ENCODE measurements at regions not wholly inside any gene's neighbourhood (a gene's known extent, or its start where the extent isn't known, plus 50 kb on each side); places are given as distances from the start of the nearest gene placed in this dataset.

DNA sequence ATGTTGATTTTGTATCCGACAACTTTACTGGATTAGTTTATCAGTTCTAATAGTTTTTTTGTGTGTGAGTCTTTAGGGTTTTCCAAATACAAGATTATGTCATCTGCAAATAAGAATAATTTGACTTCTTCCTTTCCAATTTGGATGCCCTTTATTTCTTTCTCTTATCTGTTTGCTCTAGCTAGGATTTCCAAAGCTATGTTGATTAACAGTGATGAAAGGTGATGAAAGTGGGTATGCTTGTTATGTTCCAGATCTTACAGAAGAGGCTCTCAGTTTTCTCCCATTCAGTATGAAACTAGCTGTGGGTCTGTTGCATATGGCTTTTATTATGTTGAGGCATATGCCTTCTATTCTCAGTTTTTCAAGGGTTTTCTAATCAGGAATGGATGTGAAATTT is 56.4 kb upstream of the CHRNB4 start:
- Histone ChIP-seq H3K9me3 (no peaks in the 10 kb centered on the region), H3K4me1 (peaks cover 0 to 11% (median 0%) of the 10 kb centered on the region in 6 donors), H3K4me3 (no peak overlapping the region), H3K36me3 (no peaks in the 10 kb centered on the region), H3K27me3 (replicated peaks in 1 of 7) (peaks cover 0 to under 1% (median 0%) of the 10 kb centered on the region in 7 donors), H3K27ac (no peak overlapping the region)
- WGBS, 5 donors, result 97 to 100% (median 98%) methylated on average over 1 of the region's 1 CpG
- DNase-seq, result no peak
- intact Hi-C loops (cut with DNase I; ENCODE audit: low total_unique reads), result no loop called here
- TF ChIP-seq POLR2A (IDR thresholded peaks at IDR 0.05) (no peak), POLR2AphosphoS5 (IDR thresholded peaks at IDR 0.05) (no peak)
- TF ChIP-seq, protein P1, sequence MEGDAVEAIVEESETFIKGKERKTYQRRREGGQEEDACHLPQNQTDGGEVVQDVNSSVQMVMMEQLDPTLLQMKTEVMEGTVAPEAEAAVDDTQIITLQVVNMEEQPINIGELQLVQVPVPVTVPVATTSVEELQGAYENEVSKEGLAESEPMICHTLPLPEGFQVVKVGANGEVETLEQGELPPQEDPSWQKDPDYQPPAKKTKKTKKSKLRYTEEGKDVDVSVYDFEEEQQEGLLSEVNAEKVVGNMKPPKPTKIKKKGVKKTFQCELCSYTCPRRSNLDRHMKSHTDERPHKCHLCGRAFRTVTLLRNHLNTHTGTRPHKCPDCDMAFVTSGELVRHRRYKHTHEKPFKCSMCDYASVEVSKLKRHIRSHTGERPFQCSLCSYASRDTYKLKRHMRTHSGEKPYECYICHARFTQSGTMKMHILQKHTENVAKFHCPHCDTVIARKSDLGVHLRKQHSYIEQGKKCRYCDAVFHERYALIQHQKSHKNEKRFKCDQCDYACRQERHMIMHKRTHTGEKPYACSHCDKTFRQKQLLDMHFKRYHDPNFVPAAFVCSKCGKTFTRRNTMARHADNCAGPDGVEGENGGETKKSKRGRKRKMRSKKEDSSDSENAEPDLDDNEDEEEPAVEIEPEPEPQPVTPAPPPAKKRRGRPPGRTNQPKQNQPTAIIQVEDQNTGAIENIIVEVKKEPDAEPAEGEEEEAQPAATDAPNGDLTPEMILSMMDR (IDR thresholded peaks at IDR 0.05 in 8 of 11, conservative IDR thresholded peaks at IDR 0.05 in 3 of 11), result no peak

DNA sequence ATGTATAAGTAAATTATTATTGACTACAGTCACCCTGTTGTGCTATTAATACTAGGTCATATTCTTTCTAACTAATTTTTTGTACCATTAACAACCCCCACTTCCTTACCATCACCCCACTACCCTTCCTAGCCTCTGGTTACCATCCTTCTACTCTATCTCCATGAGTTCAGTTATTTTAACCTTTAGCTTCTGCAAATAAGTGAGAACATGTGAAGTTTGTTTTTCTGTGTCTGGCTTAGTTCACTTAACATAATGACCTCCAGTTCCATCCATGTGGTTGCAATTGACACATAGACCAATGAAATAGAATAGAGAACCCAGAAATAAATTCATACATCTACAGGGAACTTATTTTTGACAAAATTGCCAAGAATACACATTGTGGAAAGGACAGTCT is 55.4 kb upstream of the CHRNB4 start:
- no peaks in the 10 kb centered on the region for H3K9me3 ChIP-seq
- TF ChIP-seq POLR2AphosphoS5 (IDR thresholded peaks at IDR 0.05) (no peak), POLR2A (IDR thresholded peaks at IDR 0.05) (no peak)
- TF ChIP-seq, protein P1 (IDR thresholded peaks at IDR 0.05 in 8 of 11, conservative IDR thresholded peaks at IDR 0.05 in 3 of 11), result no peak
- peaks cover 0 to 18% (median 5%) of the 10 kb centered on the region in 6 donors for H3K4me1 ChIP-seq
- no peak for DNase-seq
- H3K27ac ChIP-seq, result no peak overlapping the region
- intact Hi-C loops (cut with DNase I; ENCODE audit: low total_unique reads), result no loop called here
- no peak overlapping the region for H3K4me3 ChIP-seq
- no peaks in the 10 kb centered on the region for H3K36me3 ChIP-seq
- no peaks in the 10 kb centered on the region for H3K27me3 ChIP-seq (replicated peaks in 1 of 7)

DNA sequence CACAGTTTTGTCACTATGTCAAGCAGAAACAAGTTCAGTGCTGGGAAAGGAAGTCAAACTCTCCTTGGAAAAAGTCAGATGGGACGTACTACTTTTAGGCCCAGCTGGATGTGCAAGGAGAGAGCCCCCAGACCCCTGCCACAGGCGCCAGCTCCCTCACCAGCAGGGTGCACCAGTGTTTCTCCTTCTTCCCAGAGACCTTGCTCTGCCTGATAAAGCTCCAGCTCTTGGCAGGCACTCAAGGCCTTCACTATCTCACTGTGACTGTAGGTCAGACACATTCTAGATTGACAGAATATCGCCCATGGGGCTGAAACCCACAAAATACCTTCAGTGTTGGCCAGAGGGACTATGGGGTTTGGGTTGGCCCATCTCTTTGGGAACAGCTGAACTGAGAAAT is 54.8 kb upstream of the CHRNB4 start:
- H3K9me3 ChIP-seq, result no peaks in the 10 kb centered on the region
- 54 to 78% (median 67%) methylated on average over 3 of the region's 3 CpGs for WGBS, 5 donors
- no peak overlapping the region for H3K4me3 ChIP-seq
- H3K27me3 ChIP-seq (replicated peaks in 1 of 7), result no peaks in the 10 kb centered on the region
- H3K36me3 ChIP-seq, result no peaks in the 10 kb centered on the region
- H3K4me1 ChIP-seq, result peaks cover 0 to 23% (median 7%) of the 10 kb centered on the region in 6 donors
- intact Hi-C loops (cut with DNase I; ENCODE audit: low total_unique reads), result no loop called here
- H3K27ac ChIP-seq, result no peak overlapping the region
- TF ChIP-seq, protein P1 (IDR thresholded peaks at IDR 0.05 in 8 of 11, conservative IDR thresholded peaks at IDR 0.05 in 3 of 11), result peak in 1 of 11 experiments; percentile 7
- no peak for TF ChIP-seq POLR2AphosphoS5 (IDR thresholded peaks at IDR 0.05)
- TF ChIP-seq POLR2A (IDR thresholded peaks at IDR 0.05), result no peak
- DNase-seq, result no peak

DNA sequence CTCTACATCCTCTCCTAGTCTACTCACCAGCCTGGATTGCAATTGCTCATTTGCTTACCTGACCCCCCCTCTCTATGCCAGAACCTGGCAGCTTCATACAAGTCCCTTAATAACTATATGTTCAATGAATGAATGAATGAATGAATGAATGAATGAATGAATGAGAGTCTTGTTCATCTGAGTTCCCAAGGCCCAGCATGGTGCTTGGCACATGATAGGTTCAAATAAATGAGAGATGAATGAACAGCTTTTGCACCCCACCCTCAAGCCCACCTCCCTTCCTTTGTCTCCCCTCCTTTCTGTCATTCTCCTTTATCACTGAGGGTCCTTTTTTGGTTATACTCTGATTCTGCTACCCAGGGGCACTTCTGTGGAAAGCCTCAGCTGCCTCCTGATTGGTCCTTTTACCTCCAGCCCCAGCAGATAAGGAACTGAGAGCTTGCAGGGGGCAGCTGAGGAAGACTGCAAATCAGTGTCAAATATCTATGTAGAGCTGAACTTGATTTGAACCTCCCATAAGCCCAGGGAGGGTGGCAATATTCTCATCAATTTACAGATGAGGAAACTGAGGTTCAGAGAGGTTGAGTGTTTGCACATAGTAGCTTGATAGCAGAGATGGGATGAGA is 54.1 kb upstream of the CHRNB4 start:
- no peak for DNase-seq
- no peaks in the 10 kb centered on the region for H3K27me3 ChIP-seq (replicated peaks in 1 of 7)
- no peak overlapping the region for H3K27ac ChIP-seq
- H3K4me1 ChIP-seq, result peaks cover 0 to 23% (median 7%) of the 10 kb centered on the region in 6 donors
- H3K9me3 ChIP-seq, result no peaks in the 10 kb centered on the region
- no peaks in the 10 kb centered on the region for H3K36me3 ChIP-seq
- TF ChIP-seq POLR2A (IDR thresholded peaks at IDR 0.05), result no peak
- TF ChIP-seq, protein P1 (IDR thresholded peaks at IDR 0.05 in 8 of 11, conservative IDR thresholded peaks at IDR 0.05 in 3 of 11), result no peak
- no peak for TF ChIP-seq POLR2AphosphoS5 (IDR thresholded peaks at IDR 0.05)
- no peak overlapping the region for H3K4me3 ChIP-seq
- intact Hi-C loops (cut with DNase I; ENCODE audit: low total_unique reads), result no loop called here
